ENCODE measurements at regions not wholly inside any gene's neighbourhood (a gene's known extent, or its start where the extent isn't known, plus 50 kb on each side); places are given as distances from the start of the nearest gene placed in this dataset.

DNA sequence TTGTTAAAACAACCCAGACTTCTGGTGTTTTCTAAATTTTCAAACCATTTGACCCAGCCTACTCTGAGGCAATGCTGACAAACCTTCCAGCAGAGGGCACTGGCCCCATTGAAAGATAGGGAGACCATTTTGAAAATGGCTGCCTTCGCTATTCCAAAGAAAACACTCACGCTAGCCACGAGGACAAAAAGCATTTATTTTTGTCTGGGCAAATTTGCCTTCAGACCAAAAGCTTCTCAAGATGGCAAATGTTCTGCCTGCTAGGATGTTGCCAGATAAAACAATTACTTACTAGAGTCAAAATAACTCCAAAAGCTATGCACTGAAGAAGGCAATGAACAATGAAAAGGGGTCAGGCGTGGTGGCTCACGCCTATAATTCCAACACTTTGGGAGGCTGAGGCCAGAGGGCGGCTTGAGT lies 296.7 kb upstream of the IRX5 start:
- Histone ChIP-seq H2AFZ (ENCODE audit: low read length, unreplicated experiment) (no peak overlapping the region), H3K27me3 (ENCODE audit: insufficient read depth, low read length) (peaks cover 3% of the 10 kb centered on the region; the same call in 1 of the 2 replicates), H3K36me3 (ENCODE audit: insufficient read depth, low read length) (no peaks in the 10 kb centered on the region), H3K4me1 (ENCODE audit: control insufficient read depth, insufficient read depth, low read length, unreplicated experiment) (peaks cover 7% of the 10 kb centered on the region), H3K4me3 (ENCODE audit: low read depth, low read length) (no peak overlapping the region), H3K79me2 (ENCODE audit: control insufficient read depth, insufficient read depth, low read length, unreplicated experiment) (no peaks in the 10 kb centered on the region), H3K27ac (ENCODE audit: low read depth, low read length) (no peak overlapping the region)

DNA sequence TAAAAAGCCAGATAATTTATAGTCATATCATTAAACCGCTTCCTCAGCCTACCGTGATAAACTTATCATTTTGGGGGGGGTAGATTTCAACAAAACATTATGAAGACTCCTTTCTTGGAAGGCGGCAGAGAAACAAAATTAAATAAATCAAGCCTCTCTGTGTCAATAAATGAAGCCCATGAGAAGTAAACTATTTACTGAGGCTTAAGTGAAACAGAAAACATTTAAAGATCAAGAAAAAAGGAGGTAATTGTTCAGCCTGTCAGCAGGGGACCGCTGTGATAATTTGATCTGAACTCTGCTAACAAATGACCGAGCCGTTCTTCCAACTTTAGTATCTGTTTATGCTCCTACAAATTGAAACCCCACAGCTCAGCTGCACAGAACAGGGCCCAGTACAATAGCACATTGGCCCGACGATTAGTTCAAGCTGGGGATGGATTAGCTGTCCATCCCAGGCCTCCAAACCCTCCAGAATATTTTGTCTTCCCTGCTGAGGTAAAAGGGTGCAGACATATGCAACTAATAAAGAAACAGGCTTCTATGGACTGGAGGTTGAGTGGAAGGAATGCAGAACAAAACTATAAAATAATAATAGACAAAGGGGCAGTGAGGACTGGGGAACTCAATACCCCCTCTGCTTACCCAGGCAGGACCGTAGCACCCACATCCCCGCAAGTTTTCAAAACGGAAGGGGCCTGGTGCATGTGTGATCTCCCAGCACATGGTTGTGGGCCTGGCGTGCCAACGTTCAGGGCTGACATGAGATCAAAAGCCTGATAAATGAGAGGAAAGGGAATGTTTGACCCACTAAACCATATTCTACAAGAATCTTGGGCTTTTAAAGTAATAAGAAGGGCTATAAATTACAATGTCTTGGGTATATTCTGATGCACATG lies 298.1 kb upstream of the IRX5 start:
- Histone ChIP-seq H2AFZ (ENCODE audit: low read length, unreplicated experiment) (peak overlapping the region; percentile 29), H3K36me3 (ENCODE audit: insufficient read depth, low read length) (no peaks in the 10 kb centered on the region), H3K27me3 (ENCODE audit: insufficient read depth, low read length) (peaks cover 2% of the 10 kb centered on the region; the same call in 1 of the 2 replicates), H3K27ac (ENCODE audit: low read depth, low read length) (no peak overlapping the region), H3K4me1 (ENCODE audit: control insufficient read depth, insufficient read depth, low read length, unreplicated experiment) (peaks cover 14% of the 10 kb centered on the region), H3K4me3 (ENCODE audit: low read depth, low read length) (0 out of 2 replicates have a peak overlapping the region, but pooled peaks have one; percentile 11), H3K79me2 (ENCODE audit: control insufficient read depth, insufficient read depth, low read length, unreplicated experiment) (no peaks in the 10 kb centered on the region)

DNA sequence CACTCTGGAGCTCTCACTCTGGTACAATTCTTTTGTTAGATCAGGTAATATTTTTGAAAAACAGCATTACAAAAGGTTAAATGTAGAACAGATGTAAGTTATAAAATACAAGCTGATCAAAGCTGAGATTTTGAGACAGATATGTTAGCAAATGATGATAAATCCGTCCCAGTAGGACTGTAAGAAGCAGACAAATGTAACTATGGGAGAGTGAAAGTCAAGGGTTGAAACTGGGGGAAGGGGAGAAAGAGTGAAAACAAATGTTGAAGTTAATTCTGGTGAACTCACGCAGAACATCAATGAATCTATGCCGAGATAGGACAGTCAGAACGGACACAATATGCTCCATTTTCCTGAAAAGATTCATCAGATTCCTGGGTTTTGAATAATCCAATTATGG lies 298.9 kb upstream of the IRX5 start:
- Histone ChIP-seq H3K79me2 (ENCODE audit: control insufficient read depth, insufficient read depth, low read length, unreplicated experiment) (no peaks in the 10 kb centered on the region), H3K4me3 (ENCODE audit: low read depth, low read length) (no peak overlapping the region), H3K4me1 (ENCODE audit: control insufficient read depth, insufficient read depth, low read length, unreplicated experiment) (peaks cover 19% of the 10 kb centered on the region), H2AFZ (ENCODE audit: low read length, unreplicated experiment) (peak overlapping the region; percentile 29), H3K27ac (ENCODE audit: low read depth, low read length) (no peak overlapping the region), H3K27me3 (ENCODE audit: insufficient read depth, low read length) (no peaks in the 10 kb centered on the region), H3K36me3 (ENCODE audit: insufficient read depth, low read length) (no peaks in the 10 kb centered on the region)

DNA sequence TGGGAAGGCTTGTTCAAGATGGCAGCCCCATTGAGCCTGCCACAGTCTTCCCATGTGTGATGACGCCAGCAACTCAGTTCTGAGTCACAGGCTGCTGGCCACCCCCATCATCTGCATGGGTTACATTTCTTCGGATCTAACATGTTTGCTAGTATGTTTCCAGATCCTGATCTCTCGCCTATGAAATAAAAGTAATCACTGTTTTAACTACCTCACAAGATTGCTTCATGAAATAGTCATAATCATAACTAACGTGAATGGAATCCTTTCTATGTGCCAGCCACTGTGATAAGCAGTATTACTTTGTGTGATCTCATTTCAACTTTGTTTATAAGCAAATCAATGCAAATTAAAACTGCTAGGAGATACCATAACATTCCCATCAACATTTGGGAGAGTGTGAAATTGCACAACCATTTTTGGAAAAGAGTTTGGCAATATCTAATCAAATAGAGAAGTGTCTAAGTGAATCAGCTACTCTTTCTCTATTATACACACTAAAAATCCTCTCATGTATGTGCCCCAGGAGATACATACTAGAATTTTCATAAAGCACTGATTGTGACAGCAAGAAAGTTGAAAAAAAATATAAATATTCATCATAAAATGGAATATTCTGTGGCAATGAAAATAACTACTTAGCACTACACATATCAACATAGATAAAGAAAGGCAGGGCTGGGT lies 300.2 kb upstream of the IRX5 start:
- H3K27me3 ChIP-seq (ENCODE audit: insufficient read depth, low read length), result no peaks in the 10 kb centered on the region
- H3K4me3 ChIP-seq (ENCODE audit: low read depth, low read length), result no peak overlapping the region
- H3K4me1 ChIP-seq (ENCODE audit: control insufficient read depth, insufficient read depth, low read length, unreplicated experiment), result peaks cover 19% of the 10 kb centered on the region
- no peaks in the 10 kb centered on the region for H3K36me3 ChIP-seq (ENCODE audit: insufficient read depth, low read length)
- H3K27ac ChIP-seq (ENCODE audit: low read depth, low read length), result peak overlapping the region; percentile 89
- peak overlapping the region; percentile 67 for H2AFZ ChIP-seq (ENCODE audit: low read length, unreplicated experiment)
- H3K79me2 ChIP-seq (ENCODE audit: control insufficient read depth, insufficient read depth, low read length, unreplicated experiment), result no peaks in the 10 kb centered on the region

DNA sequence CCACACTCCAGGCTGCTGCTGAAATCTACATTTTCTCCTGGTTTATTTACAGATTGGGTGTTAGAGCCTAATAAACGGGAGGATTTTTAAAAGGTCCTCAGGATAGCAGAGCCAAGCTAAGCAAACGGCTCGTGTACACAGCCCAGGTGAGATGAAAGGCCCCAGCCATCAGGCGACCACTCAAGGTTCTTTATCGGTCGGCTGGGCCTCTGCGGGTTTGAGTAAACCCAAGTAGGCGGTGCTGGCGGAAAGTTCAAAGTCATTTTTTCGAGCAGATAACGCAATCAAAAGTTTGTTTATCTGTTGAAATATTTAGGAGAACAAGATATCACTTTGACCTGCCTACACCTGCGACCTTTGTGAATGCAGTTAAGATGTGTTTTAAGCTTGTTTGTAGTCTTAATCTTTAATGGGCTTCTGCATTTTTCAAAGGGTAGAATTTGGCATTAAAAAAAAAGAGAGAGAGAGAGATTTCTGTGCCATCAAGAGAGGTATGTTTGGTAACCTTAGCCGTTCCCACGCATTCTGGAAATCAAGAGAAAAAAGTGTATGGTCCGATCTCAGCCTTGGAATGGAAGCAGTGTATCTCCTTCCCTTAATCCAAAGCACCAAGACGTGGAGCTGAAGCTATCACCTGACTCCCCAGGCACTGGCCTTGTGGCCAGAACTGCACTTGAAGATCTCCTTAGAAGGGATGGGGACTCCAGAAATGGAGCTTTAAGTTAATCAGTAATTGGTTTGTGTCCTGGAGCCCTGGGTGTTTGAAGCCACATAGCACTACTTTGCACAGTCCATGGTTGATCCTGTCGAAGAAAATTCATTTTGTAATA lies 301.7 kb upstream of the IRX5 start:
- Histone ChIP-seq H3K4me1 (ENCODE audit: control insufficient read depth, insufficient read depth, low read length, unreplicated experiment) (peaks cover 19% of the 10 kb centered on the region), H2AFZ (ENCODE audit: low read length, unreplicated experiment) (peak overlapping the region; percentile 67), H3K36me3 (ENCODE audit: insufficient read depth, low read length) (no peaks in the 10 kb centered on the region), H3K4me3 (ENCODE audit: low read depth, low read length) (no peak overlapping the region), H3K27ac (ENCODE audit: low read depth, low read length) (0 out of 2 replicates have a peak overlapping the region, but pooled peaks have one; percentile 89), H3K27me3 (ENCODE audit: insufficient read depth, low read length) (no peaks in the 10 kb centered on the region), H3K79me2 (ENCODE audit: control insufficient read depth, insufficient read depth, low read length, unreplicated experiment) (no peaks in the 10 kb centered on the region)

DNA sequence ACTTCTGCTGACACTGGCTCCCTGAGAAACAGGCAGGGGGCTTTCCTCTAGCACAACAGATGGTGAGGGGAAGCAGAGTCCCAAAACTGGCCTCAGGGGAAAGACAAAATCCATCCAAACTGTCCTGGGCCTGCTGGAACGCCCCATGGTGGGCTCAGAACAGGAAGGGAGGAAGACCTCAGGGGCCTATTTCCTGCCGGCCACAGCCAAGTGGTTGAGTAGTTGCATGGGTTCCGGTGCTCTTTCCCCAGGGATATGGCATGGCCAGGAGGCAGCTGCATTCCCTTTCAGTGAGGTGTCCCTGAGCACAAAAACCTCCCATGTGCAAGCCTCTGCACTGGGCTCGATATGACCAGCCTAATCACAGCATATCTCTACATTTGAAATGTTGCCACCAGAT lies 303.0 kb upstream of the IRX5 start:
- Histone ChIP-seq H3K27ac (ENCODE audit: low read depth, low read length) (peak overlapping the region; percentile 41; the same call in 1 of the 2 replicates), H3K27me3 (ENCODE audit: insufficient read depth, low read length) (0 out of 2 replicates have a peak, but pooled peaks cover 4% of the 10 kb centered on the region), H3K79me2 (ENCODE audit: control insufficient read depth, insufficient read depth, low read length, unreplicated experiment) (no peaks in the 10 kb centered on the region), H3K36me3 (ENCODE audit: insufficient read depth, low read length) (no peaks in the 10 kb centered on the region), H3K4me3 (ENCODE audit: low read depth, low read length) (peak overlapping the region; percentile 21; the same call in 1 of the 2 replicates), H2AFZ (ENCODE audit: low read length, unreplicated experiment) (peak overlapping the region; percentile 60), H3K4me1 (ENCODE audit: control insufficient read depth, insufficient read depth, low read length, unreplicated experiment) (peaks cover 19% of the 10 kb centered on the region)

DNA sequence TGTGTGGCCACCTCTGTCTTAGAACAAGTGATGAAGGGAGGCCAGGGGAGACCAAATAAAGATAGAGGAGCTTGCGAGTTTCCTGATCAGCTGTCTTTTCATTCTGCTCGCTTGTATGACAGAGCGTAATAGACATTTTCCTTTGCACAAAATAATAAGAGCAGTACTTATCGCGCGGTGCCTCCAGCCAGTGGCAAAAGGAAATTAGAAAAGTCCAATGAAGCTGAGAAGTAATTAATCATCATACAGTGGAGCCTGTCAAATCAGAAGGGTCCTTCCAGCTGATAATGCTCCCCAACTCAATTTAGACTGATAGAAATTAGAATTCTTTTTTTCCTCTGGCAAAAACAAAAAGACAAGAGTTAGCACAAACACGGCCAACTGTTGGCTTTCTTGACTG lies 307.0 kb upstream of the IRX5 start:
- Histone ChIP-seq H3K27me3 (ENCODE audit: insufficient read depth, low read length) (peaks cover 27% of the 10 kb centered on the region; the same call in 1 of the 2 replicates), H3K4me1 (ENCODE audit: control insufficient read depth, insufficient read depth, low read length, unreplicated experiment) (peaks cover 12% of the 10 kb centered on the region), H3K79me2 (ENCODE audit: control insufficient read depth, insufficient read depth, low read length, unreplicated experiment) (no peaks in the 10 kb centered on the region), H3K27ac (ENCODE audit: low read depth, low read length) (no peak overlapping the region), H2AFZ (ENCODE audit: low read length, unreplicated experiment) (no peak overlapping the region), H3K4me3 (ENCODE audit: low read depth, low read length) (no peak overlapping the region), H3K36me3 (ENCODE audit: insufficient read depth, low read length) (no peaks in the 10 kb centered on the region)

DNA sequence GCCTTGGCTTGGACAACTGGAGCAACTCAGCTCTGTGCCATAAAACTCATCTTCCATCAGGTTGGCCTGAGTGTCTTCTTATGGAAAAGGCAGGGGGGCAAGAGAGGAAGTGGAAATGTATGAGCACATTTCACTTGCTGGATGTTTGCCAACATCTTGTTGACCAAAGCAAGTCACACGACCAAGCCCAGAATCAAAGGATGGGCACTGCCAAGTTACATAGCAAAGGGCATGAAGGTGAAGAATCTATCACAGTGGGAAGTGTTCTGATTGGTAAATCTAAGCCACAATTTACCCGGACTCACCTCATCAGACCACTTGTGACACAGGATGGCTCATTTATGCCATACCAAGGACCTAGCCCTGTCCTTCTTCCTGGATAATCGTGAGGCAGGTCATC lies 310.5 kb upstream of the IRX5 start:
- Histone ChIP-seq H3K4me3 (ENCODE audit: low read depth, low read length) (no peak overlapping the region), H2AFZ (ENCODE audit: low read length, unreplicated experiment) (no peak overlapping the region), H3K79me2 (ENCODE audit: control insufficient read depth, insufficient read depth, low read length, unreplicated experiment) (no peaks in the 10 kb centered on the region), H3K27me3 (ENCODE audit: insufficient read depth, low read length) (peaks cover 53% of the 10 kb centered on the region), H3K36me3 (ENCODE audit: insufficient read depth, low read length) (no peaks in the 10 kb centered on the region), H3K27ac (ENCODE audit: low read depth, low read length) (no peak overlapping the region), H3K4me1 (ENCODE audit: control insufficient read depth, insufficient read depth, low read length, unreplicated experiment) (no peaks in the 10 kb centered on the region)

DNA sequence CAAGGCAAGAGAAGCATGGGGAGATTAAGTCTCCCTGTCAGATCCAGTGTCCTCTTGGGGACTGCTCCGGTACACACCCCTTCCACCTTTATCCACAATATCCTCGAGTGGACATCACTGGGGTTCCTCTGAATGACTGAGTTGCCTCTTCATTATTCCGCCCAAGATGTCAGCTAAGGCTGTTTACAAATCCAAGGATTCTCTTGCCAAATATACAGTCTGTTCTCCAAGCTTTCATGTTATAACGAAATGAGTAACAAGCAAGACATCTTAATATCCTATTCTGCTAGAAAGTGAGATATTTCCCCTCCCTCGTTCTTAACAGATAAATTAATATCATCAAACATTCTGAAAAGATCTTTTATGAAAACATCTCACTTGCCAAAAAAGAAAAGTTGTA lies 314.1 kb upstream of the IRX5 start:
- Histone ChIP-seq H3K36me3 (ENCODE audit: insufficient read depth, low read length) (no peaks in the 10 kb centered on the region), H2AFZ (ENCODE audit: low read length, unreplicated experiment) (no peak overlapping the region), H3K27me3 (ENCODE audit: insufficient read depth, low read length) (peaks cover 43% of the 10 kb centered on the region), H3K27ac (ENCODE audit: low read depth, low read length) (no peak overlapping the region), H3K79me2 (ENCODE audit: control insufficient read depth, insufficient read depth, low read length, unreplicated experiment) (no peaks in the 10 kb centered on the region), H3K4me1 (ENCODE audit: control insufficient read depth, insufficient read depth, low read length, unreplicated experiment) (no peaks in the 10 kb centered on the region), H3K4me3 (ENCODE audit: low read depth, low read length) (no peak overlapping the region)

DNA sequence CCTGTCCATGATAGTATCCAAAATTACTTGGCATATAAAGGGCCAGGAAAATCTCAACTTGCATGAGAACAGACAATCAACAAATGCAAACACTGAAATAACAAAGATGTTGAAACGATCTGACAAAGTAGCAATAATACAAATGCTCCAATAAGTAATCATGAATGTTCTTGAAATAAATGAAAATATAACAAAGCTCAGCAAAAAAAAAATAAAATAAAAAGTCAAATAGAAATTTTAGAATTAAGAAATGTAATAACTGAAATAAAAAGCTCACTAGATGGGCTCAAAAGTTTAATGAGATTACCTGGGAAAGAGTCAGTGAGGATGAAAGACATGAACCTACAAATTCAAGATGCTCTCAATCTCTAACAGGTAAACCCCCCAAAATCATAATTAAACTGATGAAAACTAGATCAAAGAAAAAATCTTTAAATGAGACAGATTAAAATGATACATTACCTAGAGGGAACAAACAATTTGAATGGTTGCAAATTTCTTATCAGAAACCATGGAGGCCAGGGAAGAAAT lies 319.0 kb upstream of the IRX3 start:
- no peaks in the 10 kb centered on the region for H3K36me3 ChIP-seq (ENCODE audit: insufficient read depth, low read length)
- no peaks in the 10 kb centered on the region for H3K4me1 ChIP-seq (ENCODE audit: control insufficient read depth, insufficient read depth, low read length, unreplicated experiment)
- no peak overlapping the region for H3K27ac ChIP-seq (ENCODE audit: low read depth, low read length)
- H2AFZ ChIP-seq (ENCODE audit: low read length, unreplicated experiment), result no peak overlapping the region
- peaks cover 48% of the 10 kb centered on the region for H3K27me3 ChIP-seq (ENCODE audit: insufficient read depth, low read length)
- no peak overlapping the region for H3K4me3 ChIP-seq (ENCODE audit: low read depth, low read length)
- H3K79me2 ChIP-seq (ENCODE audit: control insufficient read depth, insufficient read depth, low read length, unreplicated experiment), result no peaks in the 10 kb centered on the region
